ENCODE measurements at regions not wholly inside any gene's neighbourhood (a gene's known extent, or its start where the extent isn't known, plus 50 kb on each side); places are given as distances from the start of the nearest gene placed in this dataset.

DNA sequence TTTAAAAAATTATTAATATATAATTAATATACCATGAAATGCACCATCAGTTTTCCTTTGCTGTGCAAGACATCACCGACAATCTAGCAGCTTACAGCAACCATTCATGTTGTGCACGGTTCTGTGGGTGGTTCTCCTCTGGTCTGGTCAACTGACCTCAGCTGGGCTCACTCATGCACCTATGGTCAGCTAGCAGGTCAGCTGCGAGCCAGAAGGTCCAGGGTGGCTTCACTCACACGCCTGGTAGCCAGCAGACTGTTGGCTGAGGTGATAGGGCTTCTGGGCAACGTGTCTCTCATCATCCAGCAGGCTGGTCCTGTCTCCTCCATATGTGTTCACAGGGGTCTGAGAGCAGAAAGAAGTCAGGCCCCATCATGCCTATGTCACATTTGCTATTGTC lies 210.4 kb downstream of the KIF26A start:
- Histone ChIP-seq H3K36me3 (replicated peaks in 1 of 2; ENCODE audit: control insufficient read depth in 1 of 2, insufficient read depth in 2 of 2, low read length in 2 of 2) (no peaks in the 10 kb centered on the region), H4K20me1 (ENCODE audit: insufficient read depth, low read length) (no peaks in the 10 kb centered on the region)

GRCh38 chr14:104349950-104350349 lies 211.6 kb downstream of the KIF26A start:
- Histone ChIP-seq H3K4me1 (ENCODE audit: control insufficient read depth in 1 of 2, insufficient read depth in 2 of 2, low read length in 2 of 2) (no peaks in the 10 kb centered on the region), H3K9me3 (replicated peaks in 1 of 2; ENCODE audit: control insufficient read depth in 1 of 2, insufficient read depth in 1 of 2, low read length in 2 of 2) (peaks cover 0 to 6% of the 10 kb centered on the region in 2 donors), H3K9ac (ENCODE audit: insufficient read depth, low read length, poor library complexity, severe bottlenecking) (no peak overlapping the region), H4K20me1 (ENCODE audit: insufficient read depth, low read length) (no peaks in the 10 kb centered on the region), H3K36me3 (replicated peaks in 1 of 2; ENCODE audit: control insufficient read depth in 1 of 2, insufficient read depth in 2 of 2, low read length in 2 of 2) (no peaks in the 10 kb centered on the region), H3K79me2 (ENCODE audit: insufficient read depth, low read length) (no peaks in the 10 kb centered on the region), H3K4me3 (replicated peaks in 1 of 3; ENCODE audit: low read depth in 2 of 3, low read length in 3 of 3) (no peak overlapping the region), H3K27ac (ENCODE audit: low read depth in 1 of 2, low read length in 2 of 2) (no peak overlapping the region), H3K27me3 (ENCODE audit: control insufficient read depth in 2 of 2, insufficient read depth in 2 of 2, low read length in 2 of 2) (no peaks in the 10 kb centered on the region), H2AFZ (ENCODE audit: insufficient read depth, low read depth, low read length, poor library complexity, severe bottlenecking) (no peak overlapping the region), H3K4me2 (replicated peaks; ENCODE audit: extremely low read depth, low read length, poor library complexity, severe bottlenecking) (no peak overlapping the region)
- peaks cover 2 to 9% (median 4%) of the 10 kb centered on the region in 3 donors for H3K27me3 Mint-ChIP-seq (ENCODE audit: low read depth in 3 of 3)
- peaks cover 0 to 5% (median 3%) of the 10 kb centered on the region in 7 donors for H3K9me3 Mint-ChIP-seq
- 94% methylated on average over 2 of the region's 3 CpGs for WGBS (ENCODE audit: insufficient coverage)
- no peak overlapping the region for H3K27ac Mint-ChIP-seq
- no peaks in the 10 kb centered on the region for H3K4me1 Mint-ChIP-seq
- H3K36me3 Mint-ChIP-seq = no peaks in the 10 kb centered on the region
- no peak overlapping the region for H3K4me3 Mint-ChIP-seq
- intact Hi-C loops (cut with micrococcal nuclease) = no loop called here
- TF ChIP-seq, protein P1, sequence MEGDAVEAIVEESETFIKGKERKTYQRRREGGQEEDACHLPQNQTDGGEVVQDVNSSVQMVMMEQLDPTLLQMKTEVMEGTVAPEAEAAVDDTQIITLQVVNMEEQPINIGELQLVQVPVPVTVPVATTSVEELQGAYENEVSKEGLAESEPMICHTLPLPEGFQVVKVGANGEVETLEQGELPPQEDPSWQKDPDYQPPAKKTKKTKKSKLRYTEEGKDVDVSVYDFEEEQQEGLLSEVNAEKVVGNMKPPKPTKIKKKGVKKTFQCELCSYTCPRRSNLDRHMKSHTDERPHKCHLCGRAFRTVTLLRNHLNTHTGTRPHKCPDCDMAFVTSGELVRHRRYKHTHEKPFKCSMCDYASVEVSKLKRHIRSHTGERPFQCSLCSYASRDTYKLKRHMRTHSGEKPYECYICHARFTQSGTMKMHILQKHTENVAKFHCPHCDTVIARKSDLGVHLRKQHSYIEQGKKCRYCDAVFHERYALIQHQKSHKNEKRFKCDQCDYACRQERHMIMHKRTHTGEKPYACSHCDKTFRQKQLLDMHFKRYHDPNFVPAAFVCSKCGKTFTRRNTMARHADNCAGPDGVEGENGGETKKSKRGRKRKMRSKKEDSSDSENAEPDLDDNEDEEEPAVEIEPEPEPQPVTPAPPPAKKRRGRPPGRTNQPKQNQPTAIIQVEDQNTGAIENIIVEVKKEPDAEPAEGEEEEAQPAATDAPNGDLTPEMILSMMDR (IDR thresholded peaks at IDR 0.05) = no peak
- no peak for DNase-seq

More for the DNA sequence above, 210.4 kb downstream of the KIF26A start:
- H3K4me3 Mint-ChIP-seq = no peak overlapping the region
- TF ChIP-seq, protein P1 (IDR thresholded peaks at IDR 0.05) = no peak
- H3K27ac ChIP-seq (ENCODE audit: low read depth in 1 of 2, low read length in 2 of 2) = no peak overlapping the region
- no peaks in the 10 kb centered on the region for H3K4me1 Mint-ChIP-seq
- H3K9me3 ChIP-seq (replicated peaks in 1 of 2; ENCODE audit: control insufficient read depth in 1 of 2, insufficient read depth in 1 of 2, low read length in 2 of 2) = peaks cover 0 to 6% of the 10 kb centered on the region in 2 donors
- intact Hi-C loops (cut with micrococcal nuclease) = no loop called here
- peak overlapping the region in 1 of 7 donors; percentile 58 for H3K27ac Mint-ChIP-seq
- no peaks in the 10 kb centered on the region for H3K4me1 ChIP-seq (ENCODE audit: control insufficient read depth in 1 of 2, insufficient read depth in 2 of 2, low read length in 2 of 2)
- H3K9ac ChIP-seq (ENCODE audit: insufficient read depth, low read length, poor library complexity, severe bottlenecking) = no peak overlapping the region
- H3K9me3 Mint-ChIP-seq = peaks cover 0 to 5% (median 3%) of the 10 kb centered on the region in 7 donors
- no peak overlapping the region for H2AFZ ChIP-seq (ENCODE audit: insufficient read depth, low read depth, low read length, poor library complexity, severe bottlenecking)
- no peak for DNase-seq
- H3K4me3 ChIP-seq (replicated peaks in 1 of 3; ENCODE audit: low read depth in 2 of 3, low read length in 3 of 3) = no peak overlapping the region
- H3K27me3 Mint-ChIP-seq (ENCODE audit: low read depth in 3 of 3) = peaks cover 2 to 9% (median 4%) of the 10 kb centered on the region in 3 donors
- H3K4me2 ChIP-seq (replicated peaks; ENCODE audit: extremely low read depth, low read length, poor library complexity, severe bottlenecking) = no peak overlapping the region
- H3K79me2 ChIP-seq (ENCODE audit: insufficient read depth, low read length) = no peaks in the 10 kb centered on the region
- 84% methylated on average over 5 of the region's 5 CpGs for WGBS (ENCODE audit: insufficient coverage)
- H3K27me3 ChIP-seq (ENCODE audit: control insufficient read depth in 2 of 2, insufficient read depth in 2 of 2, low read length in 2 of 2) = no peaks in the 10 kb centered on the region
- no peaks in the 10 kb centered on the region for H3K36me3 Mint-ChIP-seq

Data from CD14-positive monocyte (primary cell).